ENCODE measurements at regions not wholly inside any gene's neighbourhood (a gene's known extent, or its start where the extent isn't known, plus 50 kb on each side); places are given as distances from the start of the nearest gene placed in this dataset.

DNA sequence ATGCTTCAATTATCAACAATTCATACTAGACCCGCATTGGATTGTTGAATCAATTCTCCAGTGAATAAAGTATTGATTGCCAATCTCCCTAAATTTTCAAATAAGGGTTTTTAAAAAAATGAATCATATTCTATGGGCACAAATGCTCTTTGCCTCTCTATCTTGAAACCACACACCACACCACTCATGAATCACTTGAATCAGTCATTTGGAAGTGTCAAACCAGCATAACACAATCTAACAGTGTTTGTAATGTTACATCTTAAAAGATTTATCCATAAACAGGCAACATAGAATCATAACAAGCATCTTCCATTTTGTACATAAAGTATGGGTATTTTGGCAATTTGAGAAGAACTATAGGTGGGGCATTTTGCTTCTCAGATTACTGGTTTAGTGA lies 219.5 kb upstream of the MIR17HG start:
- TF ChIP-seq, protein P1, sequence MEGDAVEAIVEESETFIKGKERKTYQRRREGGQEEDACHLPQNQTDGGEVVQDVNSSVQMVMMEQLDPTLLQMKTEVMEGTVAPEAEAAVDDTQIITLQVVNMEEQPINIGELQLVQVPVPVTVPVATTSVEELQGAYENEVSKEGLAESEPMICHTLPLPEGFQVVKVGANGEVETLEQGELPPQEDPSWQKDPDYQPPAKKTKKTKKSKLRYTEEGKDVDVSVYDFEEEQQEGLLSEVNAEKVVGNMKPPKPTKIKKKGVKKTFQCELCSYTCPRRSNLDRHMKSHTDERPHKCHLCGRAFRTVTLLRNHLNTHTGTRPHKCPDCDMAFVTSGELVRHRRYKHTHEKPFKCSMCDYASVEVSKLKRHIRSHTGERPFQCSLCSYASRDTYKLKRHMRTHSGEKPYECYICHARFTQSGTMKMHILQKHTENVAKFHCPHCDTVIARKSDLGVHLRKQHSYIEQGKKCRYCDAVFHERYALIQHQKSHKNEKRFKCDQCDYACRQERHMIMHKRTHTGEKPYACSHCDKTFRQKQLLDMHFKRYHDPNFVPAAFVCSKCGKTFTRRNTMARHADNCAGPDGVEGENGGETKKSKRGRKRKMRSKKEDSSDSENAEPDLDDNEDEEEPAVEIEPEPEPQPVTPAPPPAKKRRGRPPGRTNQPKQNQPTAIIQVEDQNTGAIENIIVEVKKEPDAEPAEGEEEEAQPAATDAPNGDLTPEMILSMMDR (IDR thresholded peaks at IDR 0.05), result no peak
- TF ChIP-seq EZH2 (IDR thresholded peaks at IDR 0.05), result no peak
- no peak for TF ChIP-seq EZH2phosphoT487 (IDR thresholded peaks at IDR 0.05)

All from neural progenitor cell (in vitro differentiated cells).